ENCODE measurements at regions not wholly inside any gene's neighbourhood (a gene's known extent, or its start where the extent isn't known, plus 50 kb on each side); places are given as distances from the start of the nearest gene placed in this dataset.

- H3K36me3 Mint-ChIP-seq, result peaks cover 14% of the 10 kb centered on the region
- TF ChIP-seq IRF2 (CRISPR knock-in tag; IDR thresholded peaks at IDR 0.05; ENCODE audit: borderline replicate concordance, low read depth) (no peak), JUN (CRISPR knock-in tag; IDR thresholded peaks at IDR 0.05) (no peak), FOXP4 (CRISPR knock-in tag; IDR thresholded peaks at IDR 0.05) (no peak), ARID4B (CRISPR knock-in tag; IDR thresholded peaks at IDR 0.05; ENCODE audit: borderline replicate concordance) (no peak), TEAD1 (CRISPR knock-in tag; IDR thresholded peaks at IDR 0.05) (no peak), IRF1 (CRISPR knock-in tag; IDR thresholded peaks at IDR 0.05) (no peak), ZNF121 (CRISPR knock-in tag; IDR thresholded peaks at IDR 0.05) (no peak), ZNF138 (CRISPR knock-in tag; conservative IDR thresholded peaks at IDR 0.05) (no peak), ATF3 (CRISPR knock-in tag; conservative IDR thresholded peaks at IDR 0.05) (no peak), TEAD4 (CRISPR knock-in tag; IDR thresholded peaks at IDR 0.05) (no peak), STAT6 (CRISPR knock-in tag; conservative IDR thresholded peaks at IDR 0.05; ENCODE audit: low read depth) (no peak), PREB (CRISPR knock-in tag; IDR thresholded peaks at IDR 0.05; ENCODE audit: borderline replicate concordance) (no peak), GABPB1 (CRISPR knock-in tag; IDR thresholded peaks at IDR 0.05) (no peak), AR (CRISPR knock-in tag; IDR thresholded peaks at IDR 0.05) (no peak), ZNF317 (CRISPR knock-in tag; IDR thresholded peaks at IDR 0.05; ENCODE audit: borderline replicate concordance, low read depth) (no peak), NFATC4 (CRISPR knock-in tag; IDR thresholded peaks at IDR 0.05) (no peak), FOXP1 (CRISPR knock-in tag; IDR thresholded peaks at IDR 0.05; ENCODE audit: borderline replicate concordance) (no peak), ATF1 (CRISPR knock-in tag; IDR thresholded peaks at IDR 0.05) (no peak)
- no peak overlapping the region for H3K27ac Mint-ChIP-seq
- ChIA-PET POLR2A (no interaction called here), CTCF (no interaction called here)
- DNase-seq (ENCODE audit: low spot score) (no peak), ATAC-seq (no peak)
- H3K4me1 Mint-ChIP-seq, result 0 out of 2 replicates have a peak, but pooled peaks cover 3% of the 10 kb centered on the region
- H3K27me3 Mint-ChIP-seq (ENCODE audit: low read depth), result no peaks in the 10 kb centered on the region
- H3K4me3 Mint-ChIP-seq, result no peak overlapping the region
- peaks cover 68% of the 10 kb centered on the region for H3K9me3 Mint-ChIP-seq
Observed at GRCh38 chr16:76837872-76838271, 353.1 kb upstream of the MON1B start.

Measured in WTC11 (cell line).